SU-DHL-6 (cell line): ENCODE measurements at regions not wholly inside any gene's neighbourhood (a gene's known extent, or its start where the extent isn't known, plus 50 kb on each side); places are given as distances from the start of the nearest gene placed in this dataset.

Experiments
- H2AFZ ChIP-seq: fragments of 200-600 bp; sonication (generic); 2 replicates; pipeline ENCODE4 v1.6.1; 2014; ENCODE audit warnings: low read depth, mild to moderate bottlenecking, moderate library complexity, mixed read lengths, antibody characterized with exemption, low read length; ENCODE audit not compliant: severe bottlenecking
- H3F3A ChIP-seq: fragments of 200-600 bp; shearing (Covaris generic); 2 replicates; pipeline ENCODE4 v1.6.0; 2016; ENCODE audit warnings: antibody characterized with exemption, mild to moderate bottlenecking; ENCODE audit not compliant: insufficient read depth
- H3K27ac ChIP-seq: fragments of 200-600 bp; sonication (generic); 2 replicates; pipeline ENCODE4 v1.5.1; 2016; ENCODE audit warnings: low read depth, mild to moderate bottlenecking, low read length, moderate library complexity, mixed read lengths
- H3K27me3 ChIP-seq: fragments of 200-600 bp; sonication (generic), shearing (Covaris generic); 2 replicates; pipeline ENCODE4 v1.6.0; 2014; ENCODE audit warnings: mild to moderate bottlenecking, low read length
- H3K36me3 ChIP-seq: fragments of 200-600 bp; sonication (generic); 2 replicates; pipeline ENCODE4 v1.6.1; 2014; ENCODE audit warnings: mild to moderate bottlenecking, low read length, mixed read lengths
- H3K4me2 ChIP-seq: fragments of 300-600, 200-600 bp; shearing (Covaris generic), sonication (generic); 2 replicates; pipeline ENCODE4 v1.6.0; 2014; ENCODE audit warnings: low read length, low read depth, mild to moderate bottlenecking; ENCODE audit not compliant: poor library complexity, severe bottlenecking
- H3K4me3 ChIP-seq: fragments of 200-600 bp; sonication (generic); 2 replicates; pipeline ENCODE4 v1.5.1; 2014; ENCODE audit warnings: antibody characterized with exemption, low read length, mild to moderate bottlenecking, mixed read lengths; ENCODE audit not compliant: insufficient read depth, poor library complexity, severe bottlenecking
- H3K79me2 ChIP-seq: fragments of 200-600 bp; sonication (generic); 2 replicates; pipeline ENCODE4 v1.6.1; 2014; ENCODE audit warnings: mild to moderate bottlenecking, low read length, moderate library complexity; ENCODE audit not compliant: insufficient read depth
- H3K9ac ChIP-seq: fragments of 200-600 bp; sonication (generic); 2 replicates; pipeline ENCODE4 v1.7.0; 2014; ENCODE audit warnings: mild to moderate bottlenecking, low read length
- H3K9me2 ChIP-seq: fragments of 200-600 bp; sonication (generic); replicated peaks from 2 replicates; pipeline ENCODE4 v1.6.1; 2014; ENCODE audit warnings: low read length; ENCODE audit not compliant: insufficient read depth
- H3K9me3 ChIP-seq: fragments of 200-600 bp; sonication (generic); 2 replicates; pipeline ENCODE4 v1.6.1; 2014; ENCODE audit warnings: low read length, mixed read lengths; ENCODE audit not compliant: insufficient read depth
- H4K20me1 ChIP-seq: fragments of 200-600 bp; sonication (generic); 2 replicates; pipeline ENCODE4 v1.6.1; 2014; ENCODE audit warnings: low read depth, mild to moderate bottlenecking, antibody characterized with exemption, low read length, moderate library complexity, mixed read lengths
- CTCF ChIP-seq: fragments of 200-600 bp; sonication (generic); IDR thresholded peaks from one replicate; pipeline ENCODE4 v1.5.1; 2017; ENCODE audit warnings: antibody characterized with exemption, mild to moderate bottlenecking, low read length, moderate library complexity; ENCODE audit not compliant: insufficient read depth, poor library complexity, severe bottlenecking
- EZH2phosphoT487 ChIP-seq: fragments of 200-600 bp; sonication (generic), shearing (Covaris generic); conservative IDR thresholded peaks from 2 replicates; pipeline ENCODE4 v1.6.1; 2018; ENCODE audit warnings: mild to moderate bottlenecking, antibody characterized with exemption, low read length, moderate library complexity, mixed read lengths

- H3F3A ChIP-seq, result no peaks in the 10 kb centered on the region
- H3K9me3 ChIP-seq, result no peaks in the 10 kb centered on the region
- H3K9me2 ChIP-seq, result no peaks in the 10 kb centered on the region
- H3K79me2 ChIP-seq, result no peaks in the 10 kb centered on the region
- no peaks in the 10 kb centered on the region for H3K27me3 ChIP-seq
- no peak overlapping the region for H3K4me2 ChIP-seq
- H3K4me3 ChIP-seq, result no peak overlapping the region
- H3K27ac ChIP-seq, result no peak overlapping the region
- H3K36me3 ChIP-seq, result no peaks in the 10 kb centered on the region
- H4K20me1 ChIP-seq, result no peaks in the 10 kb centered on the region
- no peak for TF ChIP-seq CTCF
- TF ChIP-seq EZH2phosphoT487, result no peak
- H3K9ac ChIP-seq, result no peak overlapping the region
- no peak overlapping the region for H2AFZ ChIP-seq
Measured at GRCh38 chr12:75650595-75651341, 139.4 kb upstream of the KRR1 start.

GRCh38 chr12:75650100-75650499, 138.7 kb upstream of the KRR1 start:
- Histone ChIP-seq H3K27ac (no peak overlapping the region), H3K9ac (no peak overlapping the region), H3K4me2 (no peak overlapping the region), H3K27me3 (no peaks in the 10 kb centered on the region), H3F3A (no peaks in the 10 kb centered on the region), H3K79me2 (no peaks in the 10 kb centered on the region), H3K9me3 (no peaks in the 10 kb centered on the region), H2AFZ (no peak overlapping the region), H4K20me1 (no peaks in the 10 kb centered on the region), H3K9me2 (no peaks in the 10 kb centered on the region), H3K4me3 (no peak overlapping the region), H3K36me3 (no peaks in the 10 kb centered on the region)
- TF ChIP-seq EZH2phosphoT487, result no peak
- no peak for TF ChIP-seq CTCF

GRCh38 chr12:75648856-75649255, 137.4 kb upstream of the KRR1 start:
- H3K27me3 ChIP-seq, result no peaks in the 10 kb centered on the region
- no peaks in the 10 kb centered on the region for H3K79me2 ChIP-seq
- no peaks in the 10 kb centered on the region for H3F3A ChIP-seq
- TF ChIP-seq CTCF (no peak), EZH2phosphoT487 (no peak)
- H3K4me2 ChIP-seq, result no peak overlapping the region
- no peaks in the 10 kb centered on the region for H3K9me2 ChIP-seq
- H3K4me3 ChIP-seq, result no peak overlapping the region
- no peak overlapping the region for H2AFZ ChIP-seq
- no peaks in the 10 kb centered on the region for H3K36me3 ChIP-seq
- no peaks in the 10 kb centered on the region for H4K20me1 ChIP-seq
- no peak overlapping the region for H3K9ac ChIP-seq
- H3K9me3 ChIP-seq, result no peaks in the 10 kb centered on the region
- no peak overlapping the region for H3K27ac ChIP-seq
